Spinal cord (tissue), 9 donors: ENCODE measurements at regions not wholly inside any gene's neighbourhood (a gene's known extent, or its start where the extent isn't known, plus 50 kb on each side); places are given as distances from the start of the nearest gene placed in this dataset.
"Not testable (repeated sequence)": the region's sequence is repeated elsewhere in the genome, so short reads cannot be mapped to it uniquely, and the experiment has no call there.

Experiments
- DNase-seq, 6 donors: peaks; one replicate each; pipeline versions ENCODE4 v3.0.0 to v3.0.0-alpha.2; 2013 to 2015; ENCODE audit warnings: low spot score in 6 of 6, low read depth in 4 of 6
- H3K27ac ChIP-seq: one replicate; pipeline ENCODE4 v1.5.1; 2013; ENCODE audit warnings: low read depth, low read length, control low read depth
- H3K27me3 ChIP-seq: one replicate; pipeline ENCODE4 v1.6.1; 2013; ENCODE audit warnings: low read length; ENCODE audit not compliant: control insufficient read depth, insufficient read depth
- H3K36me3 ChIP-seq: one replicate; pipeline ENCODE4 v1.6.1; 2013; ENCODE audit warnings: low read length; ENCODE audit not compliant: control insufficient read depth, insufficient read depth
- H3K4me1 ChIP-seq: one replicate; pipeline ENCODE4 v1.6.1; 2013; ENCODE audit warnings: low read length; ENCODE audit not compliant: control insufficient read depth, insufficient read depth
- H3K4me3 ChIP-seq: one replicate; pipeline ENCODE4 v1.5.1; 2013; ENCODE audit warnings: low read depth, low read length, control low read depth
- H3K9me3 ChIP-seq: one replicate; pipeline ENCODE4 v1.6.1; 2013; ENCODE audit warnings: low read length; ENCODE audit not compliant: control insufficient read depth, insufficient read depth
- WGBS: methylation state at CpG from one replicate; pipeline ENCODE4 v1.1.5; 2013; ENCODE audit warnings: missing lambda C conversion rate; ENCODE audit not compliant: insufficient coverage; 5-methylcytosine and 5-hydroxymethylcytosine counted together
- donor health status: healthy.

- H3K4me1 ChIP-seq: no peaks in the 10 kb centered on the region
- H3K27ac ChIP-seq: no peak overlapping the region
- no peak overlapping the region for H3K4me3 ChIP-seq
- H3K36me3 ChIP-seq: no peaks in the 10 kb centered on the region
- no peak for DNase-seq
- no peaks in the 10 kb centered on the region for H3K9me3 ChIP-seq
- 45% methylated on average over 2 of the region's 3 CpGs for WGBS
- no peaks in the 10 kb centered on the region for H3K27me3 ChIP-seq
Measured at GRCh38 chrX:127177966-127178365, 358.4 kb downstream of the PRR32 start.

- no peaks in the 10 kb centered on the region for H3K9me3 ChIP-seq
- no peaks in the 10 kb centered on the region for H3K27me3 ChIP-seq
- 88% methylated on average over 2 of the region's 3 CpGs for WGBS
- H3K4me1 ChIP-seq: no peaks in the 10 kb centered on the region
- H3K36me3 ChIP-seq: no peaks in the 10 kb centered on the region
- no peak overlapping the region for H3K4me3 ChIP-seq
- no peak for DNase-seq
- H3K27ac ChIP-seq: no peak overlapping the region
Measured at GRCh38 chrX:127187095-127187494, 367.6 kb downstream of the PRR32 start.

- DNase-seq: no peak
- no peaks in the 10 kb centered on the region for H3K27me3 ChIP-seq
- H3K36me3 ChIP-seq: no peaks in the 10 kb centered on the region
- no CpG with 5 or more reads among the region's 3 CpGs for WGBS
- no peaks in the 10 kb centered on the region for H3K4me1 ChIP-seq
- H3K27ac ChIP-seq: no peak overlapping the region
- no peak overlapping the region for H3K4me3 ChIP-seq
- no peaks in the 10 kb centered on the region for H3K9me3 ChIP-seq
Measured at GRCh38 chrX:127190381-127190780, 370.9 kb downstream of the PRR32 start.

GRCh38 chrX:127207326-127207725, 387.8 kb downstream of the PRR32 start:
- H3K9me3 ChIP-seq: peaks cover 2% of the 10 kb centered on the region
- no peak overlapping the region for H3K27ac ChIP-seq
- no peak for DNase-seq
- no peaks in the 10 kb centered on the region for H3K27me3 ChIP-seq
- H3K36me3 ChIP-seq: no peaks in the 10 kb centered on the region
- no peak overlapping the region for H3K4me3 ChIP-seq
- 83% methylated on average over 1 of the region's 3 CpGs for WGBS
- no peaks in the 10 kb centered on the region for H3K4me1 ChIP-seq

GRCh38 chrX:127221821-127222220, 402.3 kb downstream of the PRR32 start:
- H3K27ac ChIP-seq, H3K36me3 ChIP-seq, H3K27me3 ChIP-seq, H3K9me3 ChIP-seq, H3K4me3 ChIP-seq, H3K4me1 ChIP-seq, DNase-seq: not testable (repeated sequence)
- 87% methylated on average over 1 of the region's 1 CpG for WGBS

- 59% methylated on average over 3 of the region's 3 CpGs for WGBS
- Histone ChIP-seq H3K27me3 (no peaks in the 10 kb centered on the region), H3K36me3 (no peaks in the 10 kb centered on the region), H3K4me3 (no peak overlapping the region), H3K27ac (no peak overlapping the region), H3K4me1 (no peaks in the 10 kb centered on the region), H3K9me3 (no peaks in the 10 kb centered on the region)
- DNase-seq: no peak
Measured at GRCh38 chrX:127243654-127244053, 424.1 kb downstream of the PRR32 start.

- Histone ChIP-seq H3K27me3 (no peaks in the 10 kb centered on the region), H3K36me3 (no peaks in the 10 kb centered on the region), H3K9me3 (peaks cover 2% of the 10 kb centered on the region), H3K4me1 (no peaks in the 10 kb centered on the region), H3K27ac (no peak overlapping the region), H3K4me3 (no peak overlapping the region)
- no peak for DNase-seq
- no CpG with 5 or more reads among the region's 3 CpGs for WGBS
Measured at GRCh38 chrX:127259742-127260141, 440.2 kb downstream of the PRR32 start.

- Histone ChIP-seq H3K36me3 (no peaks in the 10 kb centered on the region), H3K9me3 (no peaks in the 10 kb centered on the region), H3K4me3 (no peak overlapping the region), H3K4me1 (no peaks in the 10 kb centered on the region), H3K27ac (no peak overlapping the region), H3K27me3 (no peaks in the 10 kb centered on the region)
- WGBS: no CpG with 5 or more reads among the region's 2 CpGs
- peak in 2 of 6 donors; percentile 53 to 64 for DNase-seq
Measured at GRCh38 chrX:127276326-127276725, 456.8 kb downstream of the PRR32 start.

- H3K27ac ChIP-seq: no peak overlapping the region
- DNase-seq: no peak
- no peaks in the 10 kb centered on the region for H3K4me1 ChIP-seq
- H3K9me3 ChIP-seq: no peaks in the 10 kb centered on the region
- H3K4me3 ChIP-seq: no peak overlapping the region
- H3K27me3 ChIP-seq: no peaks in the 10 kb centered on the region
- H3K36me3 ChIP-seq: no peaks in the 10 kb centered on the region
Measured at GRCh38 chrX:127300511-127300910, 481.0 kb downstream of the PRR32 start.

- no peak overlapping the region for H3K4me3 ChIP-seq
- H3K27me3 ChIP-seq: no peaks in the 10 kb centered on the region
- WGBS: no CpG with 5 or more reads among the region's 2 CpGs
- no peaks in the 10 kb centered on the region for H3K9me3 ChIP-seq
- H3K36me3 ChIP-seq: no peaks in the 10 kb centered on the region
- no peak for DNase-seq
- H3K27ac ChIP-seq: no peak overlapping the region
- no peaks in the 10 kb centered on the region for H3K4me1 ChIP-seq
Measured at GRCh38 chrX:127302841-127303240, 483.3 kb downstream of the PRR32 start.
